Retinal pigment epithelial cell (primary cell): ENCODE measurements at regions not wholly inside any gene's neighbourhood (a gene's known extent, or its start where the extent isn't known, plus 50 kb on each side); places are given as distances from the start of the nearest gene placed in this dataset.

ENCODE experiments used
- DNase-seq: peaks from one replicate; pipeline ENCODE4 v3.0.0-alpha.2; 2010; ENCODE audit warnings: low read depth
- H3K4me3 ChIP-seq: 2 replicates; pipeline ENCODE4 v1.5.1; 2011; ENCODE audit warnings: mild to moderate bottlenecking, low read length, control low read depth, moderate library complexity
- TF ChIP-seq, protein P1 (sequence below): conservative IDR thresholded peaks from 2 replicates; pipeline ENCODE4 v1.5.1; 2011; ENCODE audit warnings: low read depth, low read length, control low read depth, inconsistent platforms

DNA sequence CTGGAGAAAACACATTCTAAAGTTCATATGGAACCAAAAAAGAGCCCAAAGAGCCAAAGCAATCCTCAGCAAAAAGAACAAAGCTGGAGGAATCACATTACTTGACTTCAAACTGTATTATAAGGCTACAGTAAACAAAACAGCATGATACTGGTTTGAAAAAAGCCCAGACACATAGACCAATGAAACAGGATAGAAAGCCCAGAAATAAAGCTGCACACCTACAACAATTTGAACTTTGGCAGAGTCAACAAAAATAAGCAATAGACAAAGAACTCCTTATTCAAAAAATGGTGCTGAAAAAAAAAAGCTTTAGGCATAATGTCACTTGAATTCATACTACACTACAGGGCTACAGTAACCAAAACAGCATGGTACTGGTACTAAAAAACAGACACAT lies 289.6 kb downstream of the NR4A2 start:
- H3K4me3 ChIP-seq, result no peak overlapping the region
- TF ChIP-seq, protein P1, sequence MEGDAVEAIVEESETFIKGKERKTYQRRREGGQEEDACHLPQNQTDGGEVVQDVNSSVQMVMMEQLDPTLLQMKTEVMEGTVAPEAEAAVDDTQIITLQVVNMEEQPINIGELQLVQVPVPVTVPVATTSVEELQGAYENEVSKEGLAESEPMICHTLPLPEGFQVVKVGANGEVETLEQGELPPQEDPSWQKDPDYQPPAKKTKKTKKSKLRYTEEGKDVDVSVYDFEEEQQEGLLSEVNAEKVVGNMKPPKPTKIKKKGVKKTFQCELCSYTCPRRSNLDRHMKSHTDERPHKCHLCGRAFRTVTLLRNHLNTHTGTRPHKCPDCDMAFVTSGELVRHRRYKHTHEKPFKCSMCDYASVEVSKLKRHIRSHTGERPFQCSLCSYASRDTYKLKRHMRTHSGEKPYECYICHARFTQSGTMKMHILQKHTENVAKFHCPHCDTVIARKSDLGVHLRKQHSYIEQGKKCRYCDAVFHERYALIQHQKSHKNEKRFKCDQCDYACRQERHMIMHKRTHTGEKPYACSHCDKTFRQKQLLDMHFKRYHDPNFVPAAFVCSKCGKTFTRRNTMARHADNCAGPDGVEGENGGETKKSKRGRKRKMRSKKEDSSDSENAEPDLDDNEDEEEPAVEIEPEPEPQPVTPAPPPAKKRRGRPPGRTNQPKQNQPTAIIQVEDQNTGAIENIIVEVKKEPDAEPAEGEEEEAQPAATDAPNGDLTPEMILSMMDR, result no peak
- no peak for DNase-seq

GRCh38 chr2:156038021-156038420 lies 294.5 kb downstream of the NR4A2 start:
- H3K4me3 ChIP-seq, result no peak overlapping the region
- DNase-seq, result no peak
- TF ChIP-seq, protein P1, result no peak

DNA sequence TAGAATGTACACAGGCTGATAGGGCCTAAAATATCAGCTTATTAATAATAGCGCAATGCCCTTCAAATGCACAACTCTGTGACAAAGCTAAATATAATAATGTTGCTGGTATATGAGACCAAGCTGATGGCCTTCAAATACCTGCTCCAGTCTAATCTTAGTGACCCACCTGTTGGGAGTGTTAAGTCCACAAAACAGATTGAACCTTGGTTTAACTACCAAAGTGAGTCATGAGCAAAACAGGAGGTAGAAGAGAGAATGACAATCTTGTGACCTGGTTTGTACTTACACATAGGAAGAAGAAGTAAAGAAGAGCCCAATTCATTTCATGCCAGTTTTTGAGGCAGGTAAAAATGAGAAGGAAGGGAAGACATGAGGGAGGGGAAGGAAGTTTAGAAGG lies 295.0 kb downstream of the NR4A2 start:
- DNase-seq, result no peak
- TF ChIP-seq, protein P1, result no peak
- H3K4me3 ChIP-seq, result no peak overlapping the region

DNA sequence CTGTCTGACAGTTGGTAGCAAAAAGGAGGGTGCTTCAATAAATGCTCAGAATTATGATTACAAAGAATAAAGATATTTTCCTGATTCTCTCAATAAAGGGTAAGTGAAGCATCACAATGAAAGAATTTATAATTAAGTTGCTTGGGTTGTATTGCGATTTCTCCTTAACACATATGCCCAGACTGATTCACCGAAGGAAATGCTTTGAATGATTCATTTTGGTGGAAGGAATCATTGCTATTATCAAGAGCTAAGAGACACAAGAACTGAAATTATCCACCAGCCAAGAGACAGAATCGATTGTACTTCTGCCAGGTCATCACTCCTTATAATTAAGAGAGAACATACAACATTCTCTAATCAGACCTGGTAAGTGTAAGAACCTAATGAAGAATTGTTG lies 301.4 kb downstream of the NR4A2 start:
- TF ChIP-seq, protein P1, result no peak
- DNase-seq, result no peak
- H3K4me3 ChIP-seq, result no peak overlapping the region

- no peak for DNase-seq
- TF ChIP-seq, protein P1, result no peak
- no peak overlapping the region for H3K4me3 ChIP-seq
Measured at GRCh38 chr2:156023229-156023869, 309.2 kb downstream of the NR4A2 start.

GRCh38 chr2:156021146-156022040 lies 311.1 kb downstream of the NR4A2 start:
- peak; percentile 52 for DNase-seq
- TF ChIP-seq, protein P1, result no peak
- no peak overlapping the region for H3K4me3 ChIP-seq
